Activated naive CD4-positive, alpha-beta T cell treated with anti-CD3 and anti-CD28 coated beads, Interleukin-2, amount 50 U/mL, for 24 hours (primary cell): ENCODE measurements at regions not wholly inside any gene's neighbourhood (a gene's known extent, or its start where the extent isn't known, plus 50 kb on each side); places are given as distances from the start of the nearest gene placed in this dataset.

Experiments used
- H3K27ac Mint-ChIP-seq: one replicate; pipeline ENCODE4 v1.8.0; 2021; ENCODE audit warnings: mild to moderate bottlenecking, mixed read lengths
- H3K27me3 Mint-ChIP-seq: one replicate; pipeline ENCODE4 v1.8.0; 2021; ENCODE audit warnings: mixed read lengths
- H3K36me3 Mint-ChIP-seq: one replicate; pipeline ENCODE4 v1.8.0; 2021; ENCODE audit warnings: mixed read lengths
- H3K4me1 Mint-ChIP-seq: one replicate; pipeline ENCODE4 v1.8.0; 2021; ENCODE audit warnings: mixed read lengths
- H3K4me3 Mint-ChIP-seq: one replicate; pipeline ENCODE4 v1.8.0; 2021; ENCODE audit warnings: mild to moderate bottlenecking, mixed read lengths
- H3K9me3 Mint-ChIP-seq: one replicate; pipeline ENCODE4 v1.8.0; 2021; ENCODE audit warnings: mixed read lengths

DNA sequence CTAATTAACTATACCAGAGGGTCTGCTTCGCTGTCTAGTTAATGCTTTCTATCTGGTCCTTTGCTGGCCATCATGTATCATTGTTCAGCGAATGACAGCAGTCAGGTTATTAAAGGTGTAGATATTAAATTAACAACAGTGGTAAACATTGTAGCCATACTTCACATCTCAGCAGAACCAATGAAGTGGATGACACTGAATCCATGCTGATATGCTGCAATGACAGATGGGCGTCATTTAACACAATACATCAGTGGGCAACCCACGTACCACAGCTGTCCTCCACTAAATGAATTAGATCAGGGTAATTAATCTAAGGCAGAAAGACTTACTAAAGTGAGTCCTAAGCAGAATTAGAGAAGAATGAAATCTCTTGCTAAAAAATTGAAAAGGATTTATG lies 767.2 kb downstream of the NXPH1 start:
- Mint-ChIP-seq H3K9me3 (peaks cover 9% of the 10 kb centered on the region), H3K4me3 (no peak overlapping the region), H3K4me1 (no peaks in the 10 kb centered on the region), H3K27ac (no peak overlapping the region), H3K36me3 (no peaks in the 10 kb centered on the region), H3K27me3 (no peaks in the 10 kb centered on the region)

- Mint-ChIP-seq H3K27ac (no peak overlapping the region), H3K27me3 (no peaks in the 10 kb centered on the region), H3K9me3 (peaks cover 9% of the 10 kb centered on the region), H3K4me3 (no peak overlapping the region), H3K4me1 (no peaks in the 10 kb centered on the region), H3K36me3 (no peaks in the 10 kb centered on the region)
These were observed 768.5 kb downstream of the NXPH1 start for GRCh38 chr7:9201928-9202327.

GRCh38 chr7:9204571-9204970 lies 771.2 kb downstream of the NXPH1 start:
- H3K36me3 Mint-ChIP-seq: no peaks in the 10 kb centered on the region
- H3K4me3 Mint-ChIP-seq: no peak overlapping the region
- no peak overlapping the region for H3K27ac Mint-ChIP-seq
- peaks cover 5% of the 10 kb centered on the region for H3K9me3 Mint-ChIP-seq
- no peaks in the 10 kb centered on the region for H3K27me3 Mint-ChIP-seq
- no peaks in the 10 kb centered on the region for H3K4me1 Mint-ChIP-seq

DNA sequence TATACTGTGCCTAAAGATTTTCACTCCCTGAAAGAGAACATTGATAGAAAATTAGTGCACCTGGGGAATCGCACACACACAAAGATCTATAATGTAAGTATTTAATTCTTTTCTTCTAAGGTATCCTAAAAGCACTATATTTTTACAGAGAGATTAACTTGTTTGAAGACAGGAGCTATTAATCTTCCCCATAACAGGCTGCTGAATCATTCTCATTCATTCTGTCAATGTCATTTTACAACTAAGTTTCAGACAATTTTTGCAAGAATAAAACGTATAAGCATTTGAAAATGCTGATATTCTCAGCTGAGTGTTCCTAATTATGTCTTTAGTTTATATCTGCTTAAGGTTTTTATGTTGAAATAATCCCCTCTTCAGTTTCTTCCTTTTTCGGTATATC lies 776.7 kb downstream of the NXPH1 start:
- Mint-ChIP-seq H3K9me3 (no peaks in the 10 kb centered on the region), H3K36me3 (no peaks in the 10 kb centered on the region), H3K27ac (no peak overlapping the region), H3K4me1 (no peaks in the 10 kb centered on the region), H3K4me3 (no peak overlapping the region), H3K27me3 (no peaks in the 10 kb centered on the region)

- no peaks in the 10 kb centered on the region for H3K4me1 Mint-ChIP-seq
These were observed 783.8 kb downstream of the NXPH1 start for GRCh38 chr7:9217204-9217603.

DNA sequence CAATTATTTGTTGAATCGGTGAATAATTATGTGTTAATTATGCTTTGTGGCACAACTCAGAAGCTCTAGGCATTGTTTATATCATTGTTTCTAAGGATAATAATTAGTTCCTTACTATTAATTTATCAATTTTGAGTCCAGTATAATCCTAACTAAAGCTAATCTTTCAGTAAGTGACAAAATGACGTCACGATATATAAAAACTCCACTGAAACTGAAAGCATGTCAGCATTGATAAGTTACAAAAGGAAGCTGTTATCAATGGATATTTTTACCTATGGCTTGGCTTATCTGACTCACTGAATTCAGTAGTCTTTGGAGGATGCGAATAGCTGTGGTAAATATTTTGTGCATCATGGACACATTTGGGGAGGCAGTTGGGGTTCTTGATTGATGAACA lies 793.1 kb downstream of the NXPH1 start:
- H3K9me3 Mint-ChIP-seq: peaks cover 5% of the 10 kb centered on the region
- no peak overlapping the region for H3K27ac Mint-ChIP-seq
- H3K4me3 Mint-ChIP-seq: no peak overlapping the region
- no peaks in the 10 kb centered on the region for H3K27me3 Mint-ChIP-seq
- H3K36me3 Mint-ChIP-seq: no peaks in the 10 kb centered on the region
- H3K4me1 Mint-ChIP-seq: no peaks in the 10 kb centered on the region

More at GRCh38 chr7:9217204-9217603, 783.8 kb downstream of the NXPH1 start:
- H3K27ac Mint-ChIP-seq: no peak overlapping the region
- no peaks in the 10 kb centered on the region for H3K9me3 Mint-ChIP-seq
- H3K4me3 Mint-ChIP-seq: no peak overlapping the region
- no peaks in the 10 kb centered on the region for H3K27me3 Mint-ChIP-seq
- H3K36me3 Mint-ChIP-seq: no peaks in the 10 kb centered on the region

GRCh38 chr7:9231630-9232121 lies 798.3 kb downstream of the NXPH1 start:
- Mint-ChIP-seq H3K4me3 (no peak overlapping the region), H3K4me1 (no peaks in the 10 kb centered on the region), H3K36me3 (no peaks in the 10 kb centered on the region), H3K27me3 (no peaks in the 10 kb centered on the region), H3K9me3 (peaks cover 9% of the 10 kb centered on the region), H3K27ac (no peak overlapping the region)

GRCh38 chr7:9240001-9240400 lies 806.6 kb downstream of the NXPH1 start:
- Mint-ChIP-seq H3K4me1 (no peaks in the 10 kb centered on the region), H3K9me3 (peaks cover 11% of the 10 kb centered on the region), H3K27me3 (no peaks in the 10 kb centered on the region), H3K27ac (no peak overlapping the region), H3K4me3 (no peak overlapping the region), H3K36me3 (no peaks in the 10 kb centered on the region)

GRCh38 chr7:9241826-9242225 lies 808.4 kb downstream of the NXPH1 start:
- Mint-ChIP-seq H3K4me3 (no peak overlapping the region), H3K36me3 (no peaks in the 10 kb centered on the region), H3K9me3 (peaks cover 14% of the 10 kb centered on the region), H3K27ac (no peak overlapping the region), H3K4me1 (no peaks in the 10 kb centered on the region), H3K27me3 (no peaks in the 10 kb centered on the region)

DNA sequence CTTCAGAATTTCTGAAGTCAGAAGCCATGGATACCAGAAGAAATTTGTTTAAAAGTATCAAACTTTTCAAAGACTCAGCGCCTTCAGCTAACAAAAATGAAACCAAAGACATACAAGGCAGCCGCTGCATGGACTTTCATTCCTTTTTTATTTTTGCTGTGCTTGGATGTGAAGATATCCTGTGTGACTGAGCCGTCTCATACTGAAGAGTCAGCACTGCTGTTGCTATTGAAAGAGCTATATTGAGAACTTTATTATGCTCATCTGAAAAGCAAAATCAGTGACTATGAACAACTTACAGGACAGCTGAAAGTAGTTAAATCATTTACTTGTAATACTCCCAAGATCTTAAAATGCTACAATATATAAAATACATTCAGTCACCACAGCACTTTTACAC lies 809.2 kb downstream of the NXPH1 start:
- peaks cover 15% of the 10 kb centered on the region for H3K9me3 Mint-ChIP-seq
- no peaks in the 10 kb centered on the region for H3K4me1 Mint-ChIP-seq
- no peaks in the 10 kb centered on the region for H3K27me3 Mint-ChIP-seq
- H3K36me3 Mint-ChIP-seq: no peaks in the 10 kb centered on the region
- H3K4me3 Mint-ChIP-seq: no peak overlapping the region
- no peak overlapping the region for H3K27ac Mint-ChIP-seq

DNA sequence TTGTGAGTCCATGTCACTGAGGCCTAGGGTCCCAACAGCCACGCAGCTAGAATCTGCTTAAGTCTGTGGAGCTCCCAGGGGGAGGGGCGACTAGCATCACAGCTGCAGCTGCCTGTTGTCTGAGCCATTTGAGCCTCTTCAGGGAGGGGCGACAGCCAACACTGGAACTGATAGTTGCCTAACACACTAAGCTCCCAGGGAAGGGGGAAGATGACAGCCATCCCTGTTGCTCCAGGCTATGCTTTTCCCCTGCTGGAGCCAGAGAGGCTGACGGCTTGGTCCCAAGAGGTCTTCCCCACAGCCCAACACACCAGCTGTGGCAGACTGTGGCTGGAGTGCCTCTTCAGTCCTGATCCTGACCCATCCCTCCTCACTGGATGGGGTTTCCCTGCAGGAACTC lies 817.5 kb downstream of the NXPH1 start:
- H3K4me1 Mint-ChIP-seq: no peaks in the 10 kb centered on the region
- H3K27me3 Mint-ChIP-seq: no peaks in the 10 kb centered on the region
- no peaks in the 10 kb centered on the region for H3K36me3 Mint-ChIP-seq
- H3K9me3 Mint-ChIP-seq: peaks cover 15% of the 10 kb centered on the region
- H3K27ac Mint-ChIP-seq: no peak overlapping the region
- H3K4me3 Mint-ChIP-seq: no peak overlapping the region

DNA sequence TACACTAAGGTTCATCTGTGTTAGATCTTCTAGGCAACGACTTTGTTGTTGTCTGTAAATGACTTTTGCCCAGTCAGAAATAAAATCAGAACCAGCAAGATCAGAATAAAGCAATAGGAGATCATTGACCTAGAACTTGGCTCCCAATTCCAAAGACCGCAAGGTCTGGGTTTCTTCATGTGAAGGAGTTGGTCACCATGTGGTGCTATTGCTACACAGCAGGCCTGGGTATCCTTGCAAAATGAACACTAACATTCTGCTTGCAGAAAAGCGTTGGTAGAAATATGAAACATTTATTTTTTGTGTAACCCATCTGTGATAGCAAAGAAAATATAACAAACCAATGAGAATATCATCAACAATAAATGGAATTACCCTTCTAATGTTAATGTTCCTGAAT lies 831.0 kb downstream of the NXPH1 start:
- Mint-ChIP-seq H3K27ac (no peak overlapping the region), H3K9me3 (peaks cover 25% of the 10 kb centered on the region), H3K4me1 (no peaks in the 10 kb centered on the region), H3K27me3 (no peaks in the 10 kb centered on the region), H3K4me3 (no peak overlapping the region), H3K36me3 (no peaks in the 10 kb centered on the region)

- H3K27ac Mint-ChIP-seq: no peak overlapping the region
- no peaks in the 10 kb centered on the region for H3K36me3 Mint-ChIP-seq
- no peak overlapping the region for H3K4me3 Mint-ChIP-seq
- H3K9me3 Mint-ChIP-seq: peaks cover 5% of the 10 kb centered on the region
- no peaks in the 10 kb centered on the region for H3K27me3 Mint-ChIP-seq
- H3K4me1 Mint-ChIP-seq: no peaks in the 10 kb centered on the region
These were observed 846.7 kb downstream of the NXPH1 start for GRCh38 chr7:9280088-9280487.

GRCh38 chr7:9283246-9283645 lies 849.8 kb downstream of the NXPH1 start:
- H3K27ac Mint-ChIP-seq: no peak overlapping the region
- H3K4me1 Mint-ChIP-seq: no peaks in the 10 kb centered on the region
- H3K4me3 Mint-ChIP-seq: no peak overlapping the region
- no peaks in the 10 kb centered on the region for H3K27me3 Mint-ChIP-seq
- no peaks in the 10 kb centered on the region for H3K36me3 Mint-ChIP-seq
- H3K9me3 Mint-ChIP-seq: no peaks in the 10 kb centered on the region

GRCh38 chr7:9302436-9302835 lies 869.0 kb downstream of the NXPH1 start:
- H3K36me3 Mint-ChIP-seq: no peaks in the 10 kb centered on the region
- no peaks in the 10 kb centered on the region for H3K4me1 Mint-ChIP-seq
- no peak overlapping the region for H3K27ac Mint-ChIP-seq
- no peaks in the 10 kb centered on the region for H3K9me3 Mint-ChIP-seq
- H3K4me3 Mint-ChIP-seq: no peak overlapping the region
- H3K27me3 Mint-ChIP-seq: no peaks in the 10 kb centered on the region

DNA sequence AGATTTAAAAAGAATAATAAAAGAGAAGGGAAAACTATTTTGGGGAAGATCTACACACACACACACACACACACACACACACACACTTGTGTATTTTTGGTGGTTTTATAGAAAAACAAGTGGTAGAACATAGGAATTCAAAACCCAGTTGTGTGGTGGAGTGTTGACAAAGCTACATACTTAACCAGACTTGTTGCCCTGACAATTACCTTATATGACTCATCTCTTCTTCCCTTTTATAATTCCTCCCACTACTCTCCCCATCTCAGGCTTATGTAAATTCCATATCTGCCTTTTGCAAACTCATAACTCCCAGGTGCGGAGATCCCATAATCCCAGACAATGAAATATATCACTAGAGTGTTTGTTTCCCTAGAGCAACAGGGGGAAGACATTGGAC lies 873.7 kb downstream of the NXPH1 start:
- Mint-ChIP-seq H3K27me3 (no peaks in the 10 kb centered on the region), H3K4me1 (no peaks in the 10 kb centered on the region), H3K4me3 (no peak overlapping the region), H3K27ac (no peak overlapping the region), H3K9me3 (no peaks in the 10 kb centered on the region), H3K36me3 (no peaks in the 10 kb centered on the region)

DNA sequence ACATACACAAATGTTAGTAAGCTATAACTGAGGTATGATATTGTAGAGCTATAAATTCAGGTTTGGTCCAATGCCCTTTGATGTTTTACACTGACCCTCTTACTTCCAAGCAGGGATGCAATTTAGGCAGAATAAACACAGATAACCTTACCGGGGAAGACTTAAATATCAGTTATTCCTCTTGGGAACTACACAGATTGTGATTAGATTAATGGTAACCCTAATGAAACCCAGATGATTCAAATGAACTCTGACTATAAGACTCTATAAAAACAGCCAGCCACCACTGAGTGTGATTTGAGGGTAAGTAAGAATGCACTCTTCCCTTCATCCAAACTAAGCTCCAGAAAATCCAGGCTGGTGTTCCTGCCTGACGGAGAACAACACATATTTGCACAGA lies 891.1 kb downstream of the NXPH1 start:
- H3K36me3 Mint-ChIP-seq: no peaks in the 10 kb centered on the region

More for the DNA sequence above, 891.1 kb downstream of the NXPH1 start:
- H3K27me3 Mint-ChIP-seq: no peaks in the 10 kb centered on the region
- H3K4me1 Mint-ChIP-seq: no peaks in the 10 kb centered on the region
- H3K9me3 Mint-ChIP-seq: no peaks in the 10 kb centered on the region
- H3K27ac Mint-ChIP-seq: no peak overlapping the region
- no peak overlapping the region for H3K4me3 Mint-ChIP-seq
